Dendritic cell treated with granulocyte-macrophage colony-stimulating factor and Interleukin-4, amounts not matched to agents 40 ng/mL and 50 ng/mL, for 4 days (primary cell): ENCODE measurements at regions not wholly inside any gene's neighbourhood (a gene's known extent, or its start where the extent isn't known, plus 50 kb on each side); places are given as distances from the start of the nearest gene placed in this dataset.

ENCODE experiments used
- H3K27ac Mint-ChIP-seq: one replicate; pipeline ENCODE4 v1.8.0; 2022; ENCODE audit warnings: mild to moderate bottlenecking, mixed read lengths
- H3K27me3 Mint-ChIP-seq: one replicate; pipeline ENCODE4 v1.8.0; 2022; ENCODE audit warnings: mild to moderate bottlenecking, mixed read lengths
- H3K36me3 Mint-ChIP-seq: one replicate; pipeline ENCODE4 v1.8.0; 2022; ENCODE audit warnings: low read depth, mixed read lengths
- H3K4me1 Mint-ChIP-seq: one replicate; pipeline ENCODE4 v1.8.0; 2022; ENCODE audit warnings: low read depth, mixed read lengths
- H3K4me3 Mint-ChIP-seq: one replicate; pipeline ENCODE4 v1.8.0; 2022; ENCODE audit warnings: mild to moderate bottlenecking, moderate library complexity, mixed read lengths
- H3K9me3 Mint-ChIP-seq: one replicate; pipeline ENCODE4 v1.8.0; 2022; ENCODE audit warnings: mixed read lengths
- intact Hi-C: fragments of 100-400 bp; cut with micrococcal nuclease; formaldehyde crosslinking; loops from one replicate; pipeline ENCODE4 v1.15.0; 2022

GRCh38 chr7:26587536-26587935, 276.9 kb downstream of the SKAP2 start:
- H3K27ac Mint-ChIP-seq: no peak overlapping the region
- H3K4me1 Mint-ChIP-seq: peaks cover 12% of the 10 kb centered on the region
- H3K36me3 Mint-ChIP-seq: no peaks in the 10 kb centered on the region
- intact Hi-C loops: no loop called here
- H3K4me3 Mint-ChIP-seq: no peak overlapping the region
- no peaks in the 10 kb centered on the region for H3K9me3 Mint-ChIP-seq
- H3K27me3 Mint-ChIP-seq: peaks cover 4% of the 10 kb centered on the region

- H3K4me3 Mint-ChIP-seq: no peak overlapping the region
- H3K4me1 Mint-ChIP-seq: peaks cover 14% of the 10 kb centered on the region
- peaks cover 4% of the 10 kb centered on the region for H3K27me3 Mint-ChIP-seq
- H3K27ac Mint-ChIP-seq: no peak overlapping the region
- no peaks in the 10 kb centered on the region for H3K36me3 Mint-ChIP-seq
- intact Hi-C loops: no loop called here
- H3K9me3 Mint-ChIP-seq: no peaks in the 10 kb centered on the region
These were observed 275.9 kb downstream of the SKAP2 start for GRCh38 chr7:26588511-26588910.

GRCh38 chr7:26590709-26591108, 273.7 kb downstream of the SKAP2 start:
- H3K4me1 Mint-ChIP-seq: peaks cover 17% of the 10 kb centered on the region
- no peak overlapping the region for H3K4me3 Mint-ChIP-seq
- peaks cover 4% of the 10 kb centered on the region for H3K27me3 Mint-ChIP-seq
- intact Hi-C loops: no loop called here
- H3K27ac Mint-ChIP-seq: no peak overlapping the region
- H3K9me3 Mint-ChIP-seq: no peaks in the 10 kb centered on the region
- no peaks in the 10 kb centered on the region for H3K36me3 Mint-ChIP-seq

GRCh38 chr7:26592011-26592410, 272.4 kb downstream of the SKAP2 start:
- intact Hi-C loops: no loop called here
- H3K36me3 Mint-ChIP-seq: no peaks in the 10 kb centered on the region

GRCh38 chr7:26593393-26593792, 271.0 kb downstream of the SKAP2 start:
- Mint-ChIP-seq H3K36me3 (no peaks in the 10 kb centered on the region), H3K27me3 (peaks cover 1% of the 10 kb centered on the region), H3K4me3 (no peak overlapping the region), H3K9me3 (no peaks in the 10 kb centered on the region), H3K27ac (no peak overlapping the region), H3K4me1 (peaks cover 5% of the 10 kb centered on the region)
- intact Hi-C loops: no loop called here

More at GRCh38 chr7:26592011-26592410, 272.4 kb downstream of the SKAP2 start:
- peaks cover 17% of the 10 kb centered on the region for H3K4me1 Mint-ChIP-seq
- no peaks in the 10 kb centered on the region for H3K9me3 Mint-ChIP-seq
- H3K27ac Mint-ChIP-seq: no peak overlapping the region
- peaks cover 4% of the 10 kb centered on the region for H3K27me3 Mint-ChIP-seq
- H3K4me3 Mint-ChIP-seq: no peak overlapping the region

- H3K4me3 Mint-ChIP-seq: no peak overlapping the region
- intact Hi-C loops: no loop called here
- no peaks in the 10 kb centered on the region for H3K27me3 Mint-ChIP-seq
- no peak overlapping the region for H3K27ac Mint-ChIP-seq
- H3K36me3 Mint-ChIP-seq: no peaks in the 10 kb centered on the region
- H3K4me1 Mint-ChIP-seq: peaks cover 5% of the 10 kb centered on the region
- H3K9me3 Mint-ChIP-seq: no peaks in the 10 kb centered on the region
These were observed 270.5 kb downstream of the SKAP2 start for GRCh38 chr7:26593896-26594295.

- peaks cover 5% of the 10 kb centered on the region for H3K4me1 Mint-ChIP-seq
These were observed 269.8 kb downstream of the SKAP2 start for GRCh38 chr7:26594553-26594952.

GRCh38 chr7:26598867-26599266, 265.5 kb downstream of the SKAP2 start:
- H3K4me3 Mint-ChIP-seq: no peak overlapping the region
- no peaks in the 10 kb centered on the region for H3K4me1 Mint-ChIP-seq
- H3K27me3 Mint-ChIP-seq: no peaks in the 10 kb centered on the region
- no peak overlapping the region for H3K27ac Mint-ChIP-seq
- no peaks in the 10 kb centered on the region for H3K9me3 Mint-ChIP-seq
- no peaks in the 10 kb centered on the region for H3K36me3 Mint-ChIP-seq
- intact Hi-C loops: no loop called here

More at GRCh38 chr7:26594553-26594952, 269.8 kb downstream of the SKAP2 start:
- Mint-ChIP-seq H3K36me3 (no peaks in the 10 kb centered on the region), H3K4me3 (no peak overlapping the region), H3K9me3 (no peaks in the 10 kb centered on the region), H3K27me3 (no peaks in the 10 kb centered on the region), H3K27ac (no peak overlapping the region)
- intact Hi-C loops: no loop called here

GRCh38 chr7:26599982-26600381, 264.4 kb downstream of the SKAP2 start:
- Mint-ChIP-seq H3K36me3 (no peaks in the 10 kb centered on the region), H3K9me3 (no peaks in the 10 kb centered on the region), H3K4me3 (no peak overlapping the region), H3K4me1 (no peaks in the 10 kb centered on the region), H3K27ac (no peak overlapping the region), H3K27me3 (no peaks in the 10 kb centered on the region)
- intact Hi-C loops: no loop called here

GRCh38 chr7:26600411-26600810, 264.0 kb downstream of the SKAP2 start:
- Mint-ChIP-seq H3K27me3 (no peaks in the 10 kb centered on the region), H3K36me3 (no peaks in the 10 kb centered on the region), H3K27ac (no peak overlapping the region), H3K4me3 (no peak overlapping the region), H3K9me3 (no peaks in the 10 kb centered on the region), H3K4me1 (no peaks in the 10 kb centered on the region)
- intact Hi-C loops: no loop called here

GRCh38 chr7:26603631-26604030, 260.8 kb downstream of the SKAP2 start:
- Mint-ChIP-seq H3K9me3 (no peaks in the 10 kb centered on the region), H3K27me3 (no peaks in the 10 kb centered on the region), H3K4me1 (no peaks in the 10 kb centered on the region), H3K27ac (no peak overlapping the region), H3K36me3 (no peaks in the 10 kb centered on the region), H3K4me3 (no peak overlapping the region)
- intact Hi-C loops: no loop called here

- intact Hi-C loops: no loop called here
These were observed 256.0 kb downstream of the SKAP2 start for GRCh38 chr7:26608402-26608801.

GRCh38 chr7:26609082-26609481, 255.3 kb downstream of the SKAP2 start:
- H3K27me3 Mint-ChIP-seq: no peaks in the 10 kb centered on the region
- H3K4me1 Mint-ChIP-seq: no peaks in the 10 kb centered on the region
- no peak overlapping the region for H3K4me3 Mint-ChIP-seq
- intact Hi-C loops: no loop called here
- H3K36me3 Mint-ChIP-seq: peaks cover 8% of the 10 kb centered on the region
- H3K27ac Mint-ChIP-seq: no peak overlapping the region
- H3K9me3 Mint-ChIP-seq: no peaks in the 10 kb centered on the region

More at GRCh38 chr7:26608402-26608801, 256.0 kb downstream of the SKAP2 start:
- H3K36me3 Mint-ChIP-seq: peaks cover under 1% of the 10 kb centered on the region
- H3K4me1 Mint-ChIP-seq: no peaks in the 10 kb centered on the region
- no peaks in the 10 kb centered on the region for H3K9me3 Mint-ChIP-seq
- H3K4me3 Mint-ChIP-seq: no peak overlapping the region
- H3K27ac Mint-ChIP-seq: no peak overlapping the region
- no peaks in the 10 kb centered on the region for H3K27me3 Mint-ChIP-seq

GRCh38 chr7:26609532-26609931, 254.9 kb downstream of the SKAP2 start:
- Mint-ChIP-seq H3K27me3 (no peaks in the 10 kb centered on the region), H3K9me3 (no peaks in the 10 kb centered on the region), H3K4me3 (no peak overlapping the region), H3K4me1 (no peaks in the 10 kb centered on the region), H3K27ac (no peak overlapping the region), H3K36me3 (peaks cover 8% of the 10 kb centered on the region)
- intact Hi-C loops: no loop called here

GRCh38 chr7:26612742-26613141, 251.6 kb downstream of the SKAP2 start:
- Mint-ChIP-seq H3K36me3 (peaks cover 17% of the 10 kb centered on the region), H3K9me3 (no peaks in the 10 kb centered on the region), H3K4me1 (no peaks in the 10 kb centered on the region), H3K27me3 (no peaks in the 10 kb centered on the region), H3K4me3 (no peak overlapping the region), H3K27ac (no peak overlapping the region)
- intact Hi-C loops: no loop called here
